CD14-positive monocyte (primary cell): ENCODE measurements at regions not wholly inside any gene's neighbourhood (a gene's known extent, or its start where the extent isn't known, plus 50 kb on each side); places are given as distances from the start of the nearest gene placed in this dataset.

ENCODE experiments used
- DNase-seq, 3 donors: peaks; one replicate each; pipeline ENCODE4 v3.0.0-alpha.2; 2011 to 2022
- H2AFZ ChIP-seq: 2 replicates; pipeline ENCODE4 v1.6.0; 2012; ENCODE audit warnings: mild to moderate bottlenecking, low read depth, low read length, inconsistent platforms; ENCODE audit not compliant: insufficient read depth, poor library complexity, severe bottlenecking
- H3K27ac ChIP-seq, 2 donors: 1 replicate in 1 of 2; 2 replicates in 1 of 2; pipeline ENCODE4 v1.5.1; 2012 to 2013; ENCODE audit warnings: low read length in 2 of 2, control low read depth in 1 of 2, inconsistent platforms in 1 of 2, low read depth in 1 of 2, mild to moderate bottlenecking in 1 of 2
- H3K27me3 ChIP-seq, 2 donors: one replicate each; pipeline versions ENCODE4 v1.6.0 to v1.6.1; 2011 to 2013; ENCODE audit warnings: low read length in 2 of 2; ENCODE audit not compliant: control insufficient read depth in 2 of 2, insufficient read depth in 2 of 2
- H3K36me3 ChIP-seq, 2 donors: replicated peaks in 1 of 2; 1 replicate in 1 of 2; 2 replicates in 1 of 2; pipeline versions ENCODE4 v1.5.1 to v1.6.1; 2012 to 2013; ENCODE audit warnings: low read length in 2 of 2, control low read depth in 1 of 2, inconsistent platforms in 1 of 2, mild to moderate bottlenecking in 1 of 2; ENCODE audit not compliant: insufficient read depth in 2 of 2, control insufficient read depth in 1 of 2
- H3K4me1 ChIP-seq, 2 donors: 1 replicate in 1 of 2; 2 replicates in 1 of 2; pipeline versions ENCODE4 v1.5.1 to v1.6.1; 2012 to 2013; ENCODE audit warnings: low read length in 2 of 2, control low read depth in 1 of 2, inconsistent platforms in 1 of 2, mild to moderate bottlenecking in 1 of 2, moderate library complexity in 1 of 2; ENCODE audit not compliant: insufficient read depth in 2 of 2, control insufficient read depth in 1 of 2
- H3K4me2 ChIP-seq: replicated peaks from 2 replicates; pipeline ENCODE3; 2012; ENCODE audit warnings: low read length, moderate library complexity, mild to moderate bottlenecking; ENCODE audit not compliant: poor library complexity, severe bottlenecking; ENCODE audit errors: extremely low read depth
- H3K4me3 ChIP-seq, 3 experiments: fragments of 200-600 bp in 1 of 3; sonication (generic) in 1 of 3; replicated peaks in 1 of 3; 1 replicate in 2 of 3; 2 replicates in 1 of 3; pipeline ENCODE4 v1.5.1; 2011 to 2013; ENCODE audit warnings: low read length in 3 of 3, mild to moderate bottlenecking in 3 of 3, control low read depth in 2 of 3, low read depth in 2 of 3, inconsistent platforms in 1 of 3, moderate library complexity in 1 of 3
- H3K79me2 ChIP-seq: 2 replicates; pipeline ENCODE4 v1.6.0; 2012; ENCODE audit warnings: mild to moderate bottlenecking, control low read depth, inconsistent platforms, low read length, moderate library complexity; ENCODE audit not compliant: insufficient read depth
- H3K9ac ChIP-seq: 2 replicates; pipeline ENCODE4 v1.6.0; 2017; ENCODE audit warnings: low read length, mild to moderate bottlenecking; ENCODE audit not compliant: insufficient read depth, poor library complexity, severe bottlenecking
- H3K9me3 ChIP-seq, 2 donors: replicated peaks in 1 of 2; 1 replicate in 1 of 2; 2 replicates in 1 of 2; pipeline versions ENCODE4 v1.5.1 to v1.6.1; 2012 to 2013; ENCODE audit warnings: low read length in 2 of 2, control low read depth in 1 of 2; ENCODE audit not compliant: control insufficient read depth in 1 of 2, insufficient read depth in 1 of 2
- H4K20me1 ChIP-seq: 2 replicates; pipeline ENCODE4 v1.6.0; 2012; ENCODE audit warnings: mild to moderate bottlenecking, low read length, control low read depth, moderate library complexity; ENCODE audit not compliant: insufficient read depth
- H3K27ac Mint-ChIP-seq, 7 donors: one replicate each; pipeline ENCODE4 v1.8.0; 2020; ENCODE audit warnings: mild to moderate bottlenecking in 7 of 7, mixed read lengths in 7 of 7, moderate library complexity in 6 of 7, inconsistent platforms in 2 of 7
- H3K27me3 Mint-ChIP-seq, 3 donors: one replicate each; pipeline ENCODE4 v1.8.0; 2021 to 2022; ENCODE audit warnings: low read depth in 3 of 3, mild to moderate bottlenecking in 3 of 3, mixed read lengths in 3 of 3, moderate library complexity in 3 of 3, inconsistent platforms in 1 of 3
- H3K36me3 Mint-ChIP-seq, 2 donors: one replicate each; pipeline ENCODE4 v1.8.0; 2020; ENCODE audit warnings: mixed read lengths in 2 of 2, inconsistent platforms in 1 of 2, mild to moderate bottlenecking in 1 of 2
- H3K4me1 Mint-ChIP-seq: one replicate; pipeline ENCODE4 v1.8.0; 2020; ENCODE audit warnings: mild to moderate bottlenecking, mixed read lengths
- H3K4me3 Mint-ChIP-seq, 2 donors: one replicate each; pipeline ENCODE4 v1.8.0; 2020; ENCODE audit warnings: mild to moderate bottlenecking in 2 of 2, mixed read lengths in 2 of 2, moderate library complexity in 1 of 2
- H3K9me3 Mint-ChIP-seq, 7 donors: one replicate each; pipeline ENCODE4 v1.8.0; 2020 to 2022; ENCODE audit warnings: mixed read lengths in 7 of 7, mild to moderate bottlenecking in 6 of 7, moderate library complexity in 6 of 7, inconsistent platforms in 2 of 7
- WGBS: methylation state at CpG from one replicate; pipeline ENCODE4 v1.1.5; 2013; ENCODE audit warnings: missing lambda C conversion rate; ENCODE audit not compliant: insufficient coverage; 5-methylcytosine and 5-hydroxymethylcytosine counted together
- intact Hi-C, 2 donors: fragments of 100-400 bp; cut with micrococcal nuclease; formaldehyde crosslinking; loops; one replicate each; pipeline versions ENCODE4 v1.15.0 to v1.15.1; 2023
- TF ChIP-seq, protein P1 (sequence below): fragments of 200-600 bp; IDR thresholded peaks from one replicate; pipeline ENCODE4 v1.8.0; 2022; ENCODE audit warnings: antibody characterized with exemption, mild to moderate bottlenecking

DNA sequence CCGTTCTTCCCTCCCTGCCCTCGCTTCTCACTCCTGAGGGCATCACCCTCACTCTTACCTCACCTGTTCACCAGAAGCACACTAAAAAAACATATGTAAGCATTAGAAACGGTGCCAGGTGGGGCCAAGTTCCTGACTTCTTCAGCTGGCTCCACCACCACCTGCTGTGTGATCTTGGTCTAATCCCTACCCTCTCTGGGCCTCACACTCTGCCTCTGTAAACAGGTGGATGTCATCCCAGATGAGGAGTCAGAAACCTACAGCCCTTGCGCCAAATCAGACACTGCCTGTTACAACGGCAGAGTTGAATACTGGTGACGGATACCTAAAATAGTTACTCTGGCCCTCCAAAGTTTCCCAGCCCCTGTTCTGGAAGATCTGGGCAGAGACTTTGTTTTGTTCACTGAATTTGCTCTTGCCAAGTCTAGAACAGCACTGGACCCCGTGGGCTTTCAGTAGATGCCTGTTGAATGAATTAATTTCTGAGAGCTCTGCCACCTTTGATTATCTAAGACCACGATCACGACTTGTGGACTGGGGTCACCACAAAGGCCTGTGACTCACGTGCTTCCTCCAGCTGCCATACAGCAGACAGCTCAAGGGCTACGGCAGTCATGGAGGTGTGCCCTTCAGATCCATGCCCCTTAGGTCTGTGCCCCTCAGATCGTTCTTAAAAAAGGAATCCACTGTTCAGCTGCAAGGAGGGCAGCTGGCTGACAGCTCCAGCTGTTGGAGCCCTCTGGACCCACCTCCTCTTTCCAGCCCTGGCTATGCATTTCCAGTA, 71.9 kb downstream of the GSC start:
- intact Hi-C loops: no loop called here
- 54% methylated on average over 11 of the region's 12 CpGs for WGBS
- no peak overlapping the region for H3K27ac ChIP-seq
- Mint-ChIP-seq H3K9me3 (peaks cover 0 to 3% (median 1%) of the 10 kb centered on the region in 7 donors), H3K27ac (no peak overlapping the region), H3K4me1 (peaks cover 4% of the 10 kb centered on the region), H3K4me3 (no peak overlapping the region), H3K36me3 (no peaks in the 10 kb centered on the region), H3K27me3 (peaks cover 9 to 13% (median 10%) of the 10 kb centered on the region in 3 donors)
- H3K79me2 ChIP-seq: no peaks in the 10 kb centered on the region
- H2AFZ ChIP-seq: no peak overlapping the region
- H3K36me3 ChIP-seq: no peaks in the 10 kb centered on the region
- H4K20me1 ChIP-seq: no peaks in the 10 kb centered on the region
- no peaks in the 10 kb centered on the region for H3K27me3 ChIP-seq
- no peaks in the 10 kb centered on the region for H3K9me3 ChIP-seq
- no peak overlapping the region for H3K4me2 ChIP-seq
- no peaks in the 10 kb centered on the region for H3K4me1 ChIP-seq
- no peak for DNase-seq
- H3K9ac ChIP-seq: no peak overlapping the region
- no peak overlapping the region for H3K4me3 ChIP-seq
- TF ChIP-seq, protein P1, sequence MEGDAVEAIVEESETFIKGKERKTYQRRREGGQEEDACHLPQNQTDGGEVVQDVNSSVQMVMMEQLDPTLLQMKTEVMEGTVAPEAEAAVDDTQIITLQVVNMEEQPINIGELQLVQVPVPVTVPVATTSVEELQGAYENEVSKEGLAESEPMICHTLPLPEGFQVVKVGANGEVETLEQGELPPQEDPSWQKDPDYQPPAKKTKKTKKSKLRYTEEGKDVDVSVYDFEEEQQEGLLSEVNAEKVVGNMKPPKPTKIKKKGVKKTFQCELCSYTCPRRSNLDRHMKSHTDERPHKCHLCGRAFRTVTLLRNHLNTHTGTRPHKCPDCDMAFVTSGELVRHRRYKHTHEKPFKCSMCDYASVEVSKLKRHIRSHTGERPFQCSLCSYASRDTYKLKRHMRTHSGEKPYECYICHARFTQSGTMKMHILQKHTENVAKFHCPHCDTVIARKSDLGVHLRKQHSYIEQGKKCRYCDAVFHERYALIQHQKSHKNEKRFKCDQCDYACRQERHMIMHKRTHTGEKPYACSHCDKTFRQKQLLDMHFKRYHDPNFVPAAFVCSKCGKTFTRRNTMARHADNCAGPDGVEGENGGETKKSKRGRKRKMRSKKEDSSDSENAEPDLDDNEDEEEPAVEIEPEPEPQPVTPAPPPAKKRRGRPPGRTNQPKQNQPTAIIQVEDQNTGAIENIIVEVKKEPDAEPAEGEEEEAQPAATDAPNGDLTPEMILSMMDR: no peak

DNA sequence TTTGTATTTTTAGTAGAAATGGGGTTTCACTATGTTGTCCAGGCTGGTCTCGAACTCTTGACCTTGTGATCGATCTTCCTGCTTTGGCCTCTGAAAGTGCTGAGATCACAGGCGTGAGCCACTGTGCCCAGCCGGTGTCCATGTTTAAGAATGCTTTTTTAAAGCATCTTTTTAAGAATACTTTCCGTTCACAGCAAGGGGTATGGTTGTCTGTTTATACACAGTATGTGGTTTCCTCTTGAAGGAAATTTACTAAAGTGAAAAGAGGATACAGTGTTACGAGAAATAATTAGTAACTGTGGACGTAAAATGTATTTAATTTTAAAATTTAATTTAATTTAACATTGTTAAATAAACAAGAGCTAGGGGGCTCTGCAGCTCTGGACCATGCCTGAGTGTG, 73.4 kb downstream of the GSC start:
- Histone ChIP-seq H3K27me3 (no peaks in the 10 kb centered on the region), H3K79me2 (no peaks in the 10 kb centered on the region), H3K4me2 (no peak overlapping the region), H3K4me1 (no peaks in the 10 kb centered on the region), H3K27ac (no peak overlapping the region), H4K20me1 (no peaks in the 10 kb centered on the region), H2AFZ (no peak overlapping the region), H3K36me3 (no peaks in the 10 kb centered on the region), H3K9me3 (no peaks in the 10 kb centered on the region), H3K4me3 (no peak overlapping the region), H3K9ac (no peak overlapping the region)
- Mint-ChIP-seq H3K9me3 (peaks cover 0 to 4% (median 1%) of the 10 kb centered on the region in 7 donors), H3K36me3 (no peaks in the 10 kb centered on the region), H3K4me3 (no peak overlapping the region), H3K27me3 (peaks cover 8 to 16% (median 11%) of the 10 kb centered on the region in 3 donors), H3K4me1 (peaks cover 4% of the 10 kb centered on the region), H3K27ac (no peak overlapping the region)
- no peak for DNase-seq
- 100% methylated on average over 3 of the region's 7 CpGs for WGBS
- intact Hi-C loops: no loop called here
- TF ChIP-seq, protein P1: no peak
